Adrenal gland (tissue), 9 donors: ENCODE measurements at regions not wholly inside any gene's neighbourhood (a gene's known extent, or its start where the extent isn't known, plus 50 kb on each side); places are given as distances from the start of the nearest gene placed in this dataset.

Experiments
- DNase-seq, 7 donors: peaks; one replicate each; pipeline ENCODE4 v3.0.0-alpha.2; 2019 to 2020
- H3K27ac ChIP-seq, 5 donors: fragments of 200-600 bp; sonication (generic) in 4 of 5; 1 replicate in 3 of 5; 2 replicates in 2 of 5; pipeline versions ENCODE4 v1.5.1 to v1.8.0; 2016 to 2020; ENCODE audit warnings: mild to moderate bottlenecking in 1 of 5
- H3K27me3 ChIP-seq: fragments of 200-600 bp; 2 replicates; pipeline ENCODE4 v1.8.0; 2021
- H3K36me3 ChIP-seq, 2 donors: fragments of 200-600 bp; replicated peaks in 1 of 2; 1 replicate in 1 of 2; 2 replicates in 1 of 2; pipeline versions ENCODE4 v1.5.1 to v1.8.0; 2018 to 2022
- H3K4me1 ChIP-seq, 2 donors: fragments of 200-600 bp; replicated peaks in 1 of 2; 1 replicate in 1 of 2; 2 replicates in 1 of 2; pipeline versions ENCODE4 v1.5.1 to v1.8.0; 2018 to 2021
- H3K4me3 ChIP-seq, 4 donors: fragments of 200-600 bp; sonication (generic) in 3 of 4; one replicate each; pipeline ENCODE4 v1.5.1; 2016 to 2018
- H3K9me3 ChIP-seq, 3 donors: fragments of 200-600 bp; sonication (generic) in 1 of 3; replicated peaks in 1 of 3; 1 replicate in 2 of 3; 2 replicates in 1 of 3; pipeline versions ENCODE4 v1.5.1 to v1.8.0; 2016 to 2021
- CTCF ChIP-seq, 6 experiments: fragments of 450-650 bp in 4 of 6; fragments of 200-600 bp in 2 of 6; sonication (generic) in 1 of 6; IDR thresholded peaks; 1 replicate in 5 of 6; 2 replicates in 1 of 6; pipeline versions ENCODE4 v1.5.1 to v1.8.0; 2016 to 2021; ENCODE audit warnings: antibody characterized with exemption in 6 of 6, mild to moderate bottlenecking in 2 of 6, moderate library complexity in 1 of 6
- POLR2A ChIP-seq, 2 donors: fragments of 450-650 bp; IDR thresholded peaks; one replicate each; pipeline ENCODE4 v1.6.1; 2017; ENCODE audit warnings: antibody characterized with exemption in 2 of 2, mild to moderate bottlenecking in 2 of 2, moderate library complexity in 1 of 2
- WGBS, 4 donors: extraction: QIAGEN DNeasy Blood & Tissue Kit in 2 of 4; methylation state at CpG; one replicate each; pipeline versions ENCODE4 v1.1.5 to v1.1.7; 2013 to 2017; 5-methylcytosine and 5-hydroxymethylcytosine counted together
- intact Hi-C, 2 donors: fragments of 100-400 bp; cut with DNase I; formaldehyde crosslinking; loops; one replicate each; pipeline versions ENCODE4 v1.14.1 to v1.15.0; 2022 to 2023
- donor health status: healthy with polysubstance abuse.
- donor health status: Bipolar disorder and iron deficiency.
- donor health status: DM: yes; HTN: yes; CAD: no.
- donor health status: DM: no; HTN: no; CAD: no.
- donor health status: DM: no; HTN: no; CAD: no.

- H3K4me3 ChIP-seq = no peak overlapping the region
- intact Hi-C loops = no loop called here
- WGBS, 4 donors = 81 to 89% (median 85%) methylated on average over 2 of the region's 2 CpGs
- H3K4me1 ChIP-seq = no peaks in the 10 kb centered on the region
- peaks cover 0 to 8% (median 0%) of the 10 kb centered on the region in 3 donors for H3K9me3 ChIP-seq
- no peak overlapping the region for H3K27ac ChIP-seq
- no peaks in the 10 kb centered on the region for H3K27me3 ChIP-seq
- no peak for DNase-seq
- no peaks in the 10 kb centered on the region for H3K36me3 ChIP-seq
- TF ChIP-seq CTCF (IDR thresholded peaks at IDR 0.05) = no peak
- TF ChIP-seq POLR2A (IDR thresholded peaks at IDR 0.05) = no peak
Observed at GRCh38 chr12:45601390-45601789, 128.1 kb upstream of the ARID2 start.

GRCh38 chr12:45601888-45602287, 127.6 kb upstream of the ARID2 start:
- intact Hi-C loops = no loop called here
- H3K4me1 ChIP-seq = no peaks in the 10 kb centered on the region
- no peaks in the 10 kb centered on the region for H3K27me3 ChIP-seq
- peaks cover 0 to 8% (median 0%) of the 10 kb centered on the region in 3 donors for H3K9me3 ChIP-seq
- no peak for TF ChIP-seq POLR2A (IDR thresholded peaks at IDR 0.05)
- TF ChIP-seq CTCF (IDR thresholded peaks at IDR 0.05) = no peak
- H3K4me3 ChIP-seq = no peak overlapping the region
- no peaks in the 10 kb centered on the region for H3K36me3 ChIP-seq
- DNase-seq = no peak
- H3K27ac ChIP-seq = no peak overlapping the region
- 31 to 48% (median 42%) methylated on average over 4 of the region's 4 CpGs for WGBS, 4 donors

- no peaks in the 10 kb centered on the region for H3K4me1 ChIP-seq
- no peaks in the 10 kb centered on the region for H3K27me3 ChIP-seq
- H3K9me3 ChIP-seq = peaks cover 0 to 8% (median 0%) of the 10 kb centered on the region in 3 donors
- 77 to 87% (median 83%) methylated on average over 1 of the region's 1 CpG for WGBS, 4 donors
- no peak for TF ChIP-seq POLR2A (IDR thresholded peaks at IDR 0.05)
- no peak for TF ChIP-seq CTCF (IDR thresholded peaks at IDR 0.05)
- no peak overlapping the region for H3K27ac ChIP-seq
- H3K36me3 ChIP-seq = no peaks in the 10 kb centered on the region
- intact Hi-C loops = no loop called here
- no peak overlapping the region for H3K4me3 ChIP-seq
- no peak for DNase-seq
Observed at GRCh38 chr12:45605624-45606023, 123.9 kb upstream of the ARID2 start.

- Histone ChIP-seq H3K4me1 (no peaks in the 10 kb centered on the region), H3K36me3 (no peaks in the 10 kb centered on the region), H3K9me3 (no peaks in the 10 kb centered on the region), H3K27ac (no peak overlapping the region), H3K4me3 (no peak overlapping the region), H3K27me3 (no peaks in the 10 kb centered on the region)
- intact Hi-C loops = no loop called here
- DNase-seq = no peak
- TF ChIP-seq POLR2A (IDR thresholded peaks at IDR 0.05) (no peak), CTCF (IDR thresholded peaks at IDR 0.05) (no peak)
- 14 to 27% (median 22%) methylated on average over 17 to 20 of the region's 20 CpGs for WGBS, 4 donors
Observed at GRCh38 chr12:45611061-45611460, 118.4 kb upstream of the ARID2 start.
